ENCODE measurements at regions not wholly inside any gene's neighbourhood (a gene's known extent, or its start where the extent isn't known, plus 50 kb on each side); places are given as distances from the start of the nearest gene placed in this dataset.

DNA sequence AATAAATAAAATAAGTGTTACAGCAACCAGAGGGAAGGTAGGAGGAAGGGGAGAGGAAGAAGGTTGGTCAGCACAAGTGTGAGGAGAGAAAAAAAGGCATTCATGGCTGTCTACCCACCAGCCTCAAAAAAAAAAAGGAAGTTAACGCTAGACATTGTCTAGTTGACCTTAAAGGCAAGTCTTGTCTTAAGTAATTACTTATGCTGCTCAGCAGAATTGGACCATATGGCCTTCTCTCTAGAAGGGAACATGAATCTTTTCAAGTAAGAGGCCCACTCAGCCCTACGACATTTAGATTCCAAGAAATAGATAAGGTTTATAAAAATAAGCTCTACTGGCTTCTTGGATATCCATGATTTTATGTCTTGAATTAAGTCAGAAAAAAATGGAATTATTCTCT is 172.7 kb downstream of the ETNK1 start:
- TF ChIP-seq CTCF (IDR thresholded peaks at IDR 0.05) (no peak), ZFX (IDR thresholded peaks at IDR 0.05; ENCODE audit: borderline replicate concordance) (no peak)

All from 22Rv1 (cell line).